Activated CD4-positive, alpha-beta T cell treated with anti-CD3 and anti-CD28 coated beads for 48 hours (primary cell): ENCODE measurements at regions not wholly inside any gene's neighbourhood (a gene's known extent, or its start where the extent isn't known, plus 50 kb on each side); places are given as distances from the start of the nearest gene placed in this dataset.

Experiments
- DNase-seq: peaks from one replicate; pipeline ENCODE4 v3.0.0-alpha.2; 2020

GRCh38 chr11:19595499-19595839 lies 117.2 kb upstream of the NAV2 start:
- DNase-seq = no peak

GRCh38 chr11:19594326-19594725 lies 118.3 kb upstream of the NAV2 start:
- no peak for DNase-seq

GRCh38 chr11:19592842-19593241 lies 119.8 kb upstream of the NAV2 start:
- DNase-seq = no peak

- no peak for DNase-seq
These were observed 122.9 kb upstream of the NAV2 start for GRCh38 chr11:19589567-19590260.

GRCh38 chr11:19587979-19588378 lies 124.7 kb upstream of the NAV2 start:
- no peak for DNase-seq

GRCh38 chr11:19580646-19581045 lies 132.0 kb upstream of the NAV2 start:
- DNase-seq = no peak

GRCh38 chr11:19579957-19580356 lies 132.7 kb upstream of the NAV2 start:
- no peak for DNase-seq

- DNase-seq = no peak
These were observed 133.8 kb upstream of the NAV2 start for GRCh38 chr11:19578871-19579270.

- no peak for DNase-seq
These were observed 134.5 kb upstream of the NAV2 start for GRCh38 chr11:19577976-19578619.

- DNase-seq = no peak
These were observed 135.2 kb upstream of the NAV2 start for GRCh38 chr11:19577391-19577975.

GRCh38 chr11:19576903-19577302 lies 135.7 kb upstream of the NAV2 start:
- no peak for DNase-seq

GRCh38 chr11:19576054-19576453 lies 136.6 kb upstream of the NAV2 start:
- DNase-seq = no peak

- no peak for DNase-seq
These were observed 137.7 kb upstream of the NAV2 start for GRCh38 chr11:19574916-19575315.

GRCh38 chr11:19573666-19574065 lies 139.0 kb upstream of the NAV2 start:
- DNase-seq = no peak

- no peak for DNase-seq
These were observed 140.7 kb upstream of the NAV2 start for GRCh38 chr11:19571906-19572305.

GRCh38 chr11:19570889-19571288 lies 141.7 kb upstream of the NAV2 start:
- DNase-seq = no peak

GRCh38 chr11:19567996-19568395 lies 144.6 kb upstream of the NAV2 start:
- DNase-seq = no peak

- no peak for DNase-seq
These were observed 145.9 kb upstream of the NAV2 start for GRCh38 chr11:19566583-19567379.

GRCh38 chr11:19565639-19566038 lies 147.0 kb upstream of the NAV2 start:
- no peak for DNase-seq

- no peak for DNase-seq
These were observed 150.5 kb upstream of the NAV2 start for GRCh38 chr11:19562156-19562555.

GRCh38 chr11:19561011-19561410 lies 151.6 kb upstream of the NAV2 start:
- DNase-seq = no peak

GRCh38 chr11:19560156-19560555 lies 152.5 kb upstream of the NAV2 start:
- DNase-seq = no peak

- no peak for DNase-seq
These were observed 152.9 kb upstream of the NAV2 start for GRCh38 chr11:19559746-19560145.
